Keratinocyte (primary cell): ENCODE measurements at regions not wholly inside any gene's neighbourhood (a gene's known extent, or its start where the extent isn't known, plus 50 kb on each side); places are given as distances from the start of the nearest gene placed in this dataset.
"Not testable (repeated sequence)": the region's sequence is repeated elsewhere in the genome, so short reads cannot be mapped to it uniquely, and the experiment has no call there.

Experiments
- DNase-seq: peaks from one replicate; pipeline ENCODE4 v3.0.0-alpha.2; 2011; ENCODE audit warnings: low read depth, missing footprints, low spot score
- FAIRE-seq: peaks from 2 replicates; lab custom pipeline; 2011; peaks lifted over from hg19 to GRCh38; lab: Jason Lieb, UNC
- H2AFZ ChIP-seq: 2 replicates; pipeline ENCODE4 v1.6.0; 2012; ENCODE audit warnings: low read length, control low read depth, inconsistent platforms; ENCODE audit not compliant: control insufficient read depth
- H3K27ac ChIP-seq: 2 replicates; pipeline ENCODE4 v1.5.1; 2011; ENCODE audit warnings: low read length; ENCODE audit not compliant: control insufficient read depth, insufficient read depth
- H3K27me3 ChIP-seq: 3 replicates; pipeline ENCODE4 v1.6.0; 2011; ENCODE audit warnings: low read length; ENCODE audit not compliant: control insufficient read depth, insufficient read depth; ENCODE audit errors: extremely low read depth
- H3K36me3 ChIP-seq, 2 experiments: 2 replicates in 1 of 2; 3 replicates in 1 of 2; pipeline ENCODE4 v1.5.1; 2011; ENCODE audit warnings: low read length in 2 of 2, mild to moderate bottlenecking in 1 of 2; ENCODE audit not compliant: control insufficient read depth in 2 of 2, insufficient read depth in 2 of 2; ENCODE audit errors: extremely low read depth in 1 of 2
- H3K4me1 ChIP-seq: 3 replicates; pipeline ENCODE4 v1.5.1; 2011; ENCODE audit warnings: low read length; ENCODE audit not compliant: control insufficient read depth, insufficient read depth; ENCODE audit errors: extremely low read depth
- H3K4me2 ChIP-seq: 3 replicates; pipeline ENCODE4 v1.6.0; 2011; ENCODE audit warnings: low read depth, low read length; ENCODE audit not compliant: control insufficient read depth, insufficient read depth; ENCODE audit errors: extremely low read depth
- H3K4me3 ChIP-seq, 3 experiments: fragments of 200-600 bp in 1 of 3; sonication (generic) in 1 of 3; 2 replicates in 2 of 3; 3 replicates in 1 of 3; pipeline ENCODE4 v1.5.1; 2011 to 2016; ENCODE audit warnings: low read length in 3 of 3, mild to moderate bottlenecking in 3 of 3, control low read depth in 2 of 3, inconsistent platforms in 1 of 3, low read depth in 1 of 3, mixed read lengths in 1 of 3, mixed run types in 1 of 3, moderate library complexity in 1 of 3; ENCODE audit not compliant: control insufficient read depth in 2 of 3, insufficient read depth in 2 of 3; ENCODE audit errors: extremely low read depth in 1 of 3
- H3K79me2 ChIP-seq: 2 replicates; pipeline ENCODE4 v1.6.0; 2012; ENCODE audit warnings: low read length; ENCODE audit not compliant: control insufficient read depth, insufficient read depth
- H3K9ac ChIP-seq: 3 replicates; pipeline ENCODE4 v1.6.0; 2011; ENCODE audit warnings: low read length; ENCODE audit not compliant: control insufficient read depth, insufficient read depth; ENCODE audit errors: extremely low read depth
- H3K9me1 ChIP-seq: 3 replicates; pipeline ENCODE4 v1.6.0; 2011; ENCODE audit warnings: low read length; ENCODE audit not compliant: control insufficient read depth, insufficient read depth; ENCODE audit errors: extremely low read depth
- H3K9me3 ChIP-seq: 2 replicates; pipeline ENCODE4 v1.5.1; 2012; ENCODE audit warnings: low read depth, low read length; ENCODE audit not compliant: control insufficient read depth
- H4K20me1 ChIP-seq: 3 replicates; pipeline ENCODE4 v1.6.0; 2011; ENCODE audit warnings: low read length; ENCODE audit not compliant: control insufficient read depth, insufficient read depth; ENCODE audit errors: extremely low read depth
- EZH2 ChIP-seq: IDR thresholded peaks from one replicate; pipeline ENCODE4 v1.6.1; 2012; ENCODE audit warnings: inconsistent platforms, mild to moderate bottlenecking, low read length, moderate library complexity
- dilution Hi-C: fragments of 300-500 bp; cut with MboI; formaldehyde crosslinking; loops from one replicate; pipeline ENCODE4 v1.7.0; 2020; ENCODE audit warnings: low sequenced_read_pairs; ENCODE audit not compliant: extremely low pct_ligation_motif_present
- TF ChIP-seq, protein P1 (sequence below), 3 experiments: IDR thresholded peaks in 1 of 3; conservative IDR thresholded peaks in 1 of 3; optimal IDR thresholded peaks in 1 of 3; 2 replicates in 2 of 3; 3 replicates in 1 of 3; pipeline versions ENCODE3 to v1.5.1; 2011; ENCODE audit warnings: low read length in 3 of 3, mild to moderate bottlenecking in 3 of 3, moderate library complexity in 2 of 3, control low read depth in 1 of 3, inconsistent platforms in 1 of 3; ENCODE audit not compliant: insufficient read depth in 2 of 3; ENCODE audit errors: extremely low read depth in 1 of 3

DNA sequence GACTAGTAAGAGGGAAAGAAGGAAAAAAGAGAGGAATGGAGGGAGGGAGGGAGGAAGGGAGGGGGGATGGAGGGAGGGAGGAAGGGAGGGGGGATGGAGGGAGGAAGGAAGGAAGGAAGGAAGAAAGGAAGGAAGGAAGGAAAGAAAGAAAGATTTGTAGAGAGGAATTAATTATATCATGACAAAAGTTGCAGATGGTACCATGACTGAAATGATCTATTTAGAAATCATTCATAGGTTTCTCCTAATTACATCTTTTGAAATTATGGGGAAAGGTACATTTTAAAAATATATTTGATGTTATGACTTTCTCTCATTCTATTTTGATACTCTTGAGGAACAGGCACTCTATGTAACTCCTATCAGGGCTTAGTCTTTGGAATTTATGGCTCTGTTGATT, 236.2 kb upstream of the BTG1 start:
- Histone ChIP-seq H2AFZ (no peak overlapping the region), H3K4me3 (no peak overlapping the region), H3K9me1 (no peaks in the 10 kb centered on the region), H3K4me2 (no peak overlapping the region), H3K4me1 (no peaks in the 10 kb centered on the region), H3K27ac (no peak overlapping the region), H3K27me3 (no peaks in the 10 kb centered on the region), H3K79me2 (no peaks in the 10 kb centered on the region), H3K9me3 (no peaks in the 10 kb centered on the region), H4K20me1 (no peaks in the 10 kb centered on the region), H3K9ac (no peak overlapping the region), H3K36me3 (no peaks in the 10 kb centered on the region)
- dilution Hi-C loops: no loop called here
- TF ChIP-seq, protein P1, sequence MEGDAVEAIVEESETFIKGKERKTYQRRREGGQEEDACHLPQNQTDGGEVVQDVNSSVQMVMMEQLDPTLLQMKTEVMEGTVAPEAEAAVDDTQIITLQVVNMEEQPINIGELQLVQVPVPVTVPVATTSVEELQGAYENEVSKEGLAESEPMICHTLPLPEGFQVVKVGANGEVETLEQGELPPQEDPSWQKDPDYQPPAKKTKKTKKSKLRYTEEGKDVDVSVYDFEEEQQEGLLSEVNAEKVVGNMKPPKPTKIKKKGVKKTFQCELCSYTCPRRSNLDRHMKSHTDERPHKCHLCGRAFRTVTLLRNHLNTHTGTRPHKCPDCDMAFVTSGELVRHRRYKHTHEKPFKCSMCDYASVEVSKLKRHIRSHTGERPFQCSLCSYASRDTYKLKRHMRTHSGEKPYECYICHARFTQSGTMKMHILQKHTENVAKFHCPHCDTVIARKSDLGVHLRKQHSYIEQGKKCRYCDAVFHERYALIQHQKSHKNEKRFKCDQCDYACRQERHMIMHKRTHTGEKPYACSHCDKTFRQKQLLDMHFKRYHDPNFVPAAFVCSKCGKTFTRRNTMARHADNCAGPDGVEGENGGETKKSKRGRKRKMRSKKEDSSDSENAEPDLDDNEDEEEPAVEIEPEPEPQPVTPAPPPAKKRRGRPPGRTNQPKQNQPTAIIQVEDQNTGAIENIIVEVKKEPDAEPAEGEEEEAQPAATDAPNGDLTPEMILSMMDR (optimal IDR thresholded peaks at IDR 0.05 in 1 of 3, IDR thresholded peaks at IDR 0.05 in 1 of 3, conservative IDR thresholded peaks at IDR 0.05 in 1 of 3; ENCODE audit: extremely low read depth in 1 of 3, insufficient read depth in 2 of 3, low read length in 3 of 3): no peak
- no peak for TF ChIP-seq EZH2
- FAIRE-seq: no peak
- DNase-seq: no peak

GRCh38 chr12:92378682-92379479, 233.2 kb upstream of the BTG1 start:
- dilution Hi-C loops: no loop called here

GRCh38 chr12:92375504-92375903, 229.9 kb upstream of the BTG1 start:
- H3K9ac ChIP-seq, FAIRE-seq, H4K20me1 ChIP-seq, H3K79me2 ChIP-seq, H3K27ac ChIP-seq, DNase-seq, H3K36me3 ChIP-seq, H3K9me3 ChIP-seq, H3K9me1 ChIP-seq, H2AFZ ChIP-seq, H3K27me3 ChIP-seq, H3K4me2 ChIP-seq, H3K4me1 ChIP-seq, H3K4me3 ChIP-seq, dilution Hi-C loops: not testable (repeated sequence)

More at GRCh38 chr12:92378682-92379479, 233.2 kb upstream of the BTG1 start:
- no peak for FAIRE-seq
- no peaks in the 10 kb centered on the region for H3K9me3 ChIP-seq
- H3K27ac ChIP-seq: no peak overlapping the region
- H3K27me3 ChIP-seq: no peaks in the 10 kb centered on the region
- H3K9ac ChIP-seq: no peak overlapping the region
- TF ChIP-seq, protein P1 (optimal IDR thresholded peaks at IDR 0.05 in 1 of 3, IDR thresholded peaks at IDR 0.05 in 1 of 3, conservative IDR thresholded peaks at IDR 0.05 in 1 of 3; ENCODE audit: extremely low read depth in 1 of 3, insufficient read depth in 2 of 3, low read length in 3 of 3): no peak
- no peak for TF ChIP-seq EZH2
- no peak overlapping the region for H3K4me3 ChIP-seq
- no peaks in the 10 kb centered on the region for H3K9me1 ChIP-seq
- DNase-seq: no peak
- no peaks in the 10 kb centered on the region for H3K36me3 ChIP-seq
- no peak overlapping the region for H2AFZ ChIP-seq
- no peaks in the 10 kb centered on the region for H4K20me1 ChIP-seq
- no peaks in the 10 kb centered on the region for H3K4me1 ChIP-seq
- no peaks in the 10 kb centered on the region for H3K79me2 ChIP-seq
- H3K4me2 ChIP-seq: no peak overlapping the region
